Right hindlimb (tissue), 1 donor: ENCODE measurements at regions not wholly inside any gene's neighbourhood (a gene's known extent, or its start where the extent isn't known, plus 50 kb on each side); places are given as distances from the start of the nearest gene placed in this dataset.

ENCODE experiments used
- DNase-seq: peaks from one replicate; pipeline ENCODE4 v3.0.0-alpha.2; 2018

- DNase-seq, result no peak
Observed at GRCh38 chr14:58697930-58698642, 60.3 kb downstream of the DACT1 start.

- DNase-seq, result no peak
Observed at GRCh38 chr14:58699681-58700205, 62.0 kb downstream of the DACT1 start.

- DNase-seq, result no peak
Observed at GRCh38 chr14:58701156-58701555, 63.4 kb downstream of the DACT1 start.

GRCh38 chr14:58701604-58702003, 63.8 kb downstream of the DACT1 start:
- no peak for DNase-seq

GRCh38 chr14:58702441-58703160, 64.8 kb downstream of the DACT1 start:
- DNase-seq, result no peak

- DNase-seq, result no peak
Observed at GRCh38 chr14:58703161-58703506, 65.4 kb downstream of the DACT1 start.

GRCh38 chr14:58705066-58705465, 67.3 kb downstream of the DACT1 start:
- DNase-seq, result no peak

- DNase-seq, result no peak
Observed at GRCh38 chr14:58707949-58708348, 70.2 kb downstream of the DACT1 start.

- DNase-seq, result no peak
Observed at GRCh38 chr14:58709949-58710348, 72.2 kb downstream of the DACT1 start.

- DNase-seq, result no peak
Observed at GRCh38 chr14:58711382-58711781, 73.6 kb downstream of the DACT1 start.

GRCh38 chr14:58712357-58712756, 74.6 kb downstream of the DACT1 start:
- no peak for DNase-seq

- no peak for DNase-seq
Observed at GRCh38 chr14:58713677-58714076, 75.9 kb downstream of the DACT1 start.

GRCh38 chr14:58716706-58717105, 78.9 kb downstream of the DACT1 start:
- DNase-seq, result no peak

GRCh38 chr14:58717211-58717610, 79.4 kb downstream of the DACT1 start:
- no peak for DNase-seq

GRCh38 chr14:58717813-58718212, 80.1 kb downstream of the DACT1 start:
- DNase-seq, result no peak

- no peak for DNase-seq
Observed at GRCh38 chr14:58718226-58719205, 80.8 kb downstream of the DACT1 start.

GRCh38 chr14:58721723-58722122, 84.0 kb downstream of the DACT1 start:
- DNase-seq, result no peak

GRCh38 chr14:58722441-58722840, 84.7 kb downstream of the DACT1 start:
- no peak for DNase-seq

- DNase-seq, result no peak
Observed at GRCh38 chr14:58724206-58724605, 86.4 kb downstream of the DACT1 start.

GRCh38 chr14:58724702-58725101, 86.9 kb downstream of the DACT1 start:
- DNase-seq, result no peak

- no peak for DNase-seq
Observed at GRCh38 chr14:58725226-58725625, 87.5 kb downstream of the DACT1 start.

- no peak for DNase-seq
Observed at GRCh38 chr14:58725871-58726270, 88.1 kb downstream of the DACT1 start.

GRCh38 chr14:58730792-58731464, 93.2 kb downstream of the DACT1 start:
- no peak for DNase-seq
